BLaER1 treated with 17β-estradiol and CSF1 and Interleukin-3, amounts not matched to agents 10 nM and 100 nM (cell line): ENCODE measurements at regions not wholly inside any gene's neighbourhood (a gene's known extent, or its start where the extent isn't known, plus 50 kb on each side); places are given as distances from the start of the nearest gene placed in this dataset.

Experiments
- H3K27ac ChIP-seq, 11 experiments: shearing (Covaris generic); formaldehyde crosslinking; 2 replicates each; pipeline ENCODE4 v1.8.1; 2022
- H3K27me3 ChIP-seq, 11 experiments: shearing (Covaris generic); formaldehyde crosslinking; 2 replicates each; pipeline ENCODE4 v1.8.1; 2022
- H3K36me3 ChIP-seq, 11 experiments: shearing (Covaris generic); formaldehyde crosslinking; 2 replicates each; pipeline ENCODE4 v1.8.1; 2022
- H3K4me1 ChIP-seq, 10 experiments: shearing (Covaris generic); formaldehyde crosslinking; 2 replicates each; pipeline ENCODE4 v1.8.1; 2022
- H3K4me2 ChIP-seq, 11 experiments: shearing (Covaris generic); formaldehyde crosslinking; 2 replicates each; pipeline ENCODE4 v1.8.1; 2022
- H3K4me3 ChIP-seq, 10 experiments: shearing (Covaris generic); formaldehyde crosslinking; 2 replicates each; pipeline ENCODE4 v1.8.1; 2022
- H3K9ac ChIP-seq, 11 experiments: shearing (Covaris generic); formaldehyde crosslinking; 2 replicates each; pipeline ENCODE4 v1.8.1; 2022
- H3K9me3 ChIP-seq, 11 experiments: shearing (Covaris generic); formaldehyde crosslinking; replicated peaks in 1 of 11; 2 replicates each; pipeline ENCODE4 v1.8.1; 2022
- H4K20me1 ChIP-seq, 11 experiments: shearing (Covaris generic); formaldehyde crosslinking; 2 replicates each; pipeline ENCODE4 v1.8.1; 2022
- Cebpa-rat ChIP-seq, 11 experiments: shearing (Covaris generic); IDR thresholded peaks; 2 replicates each; pipeline ENCODE4 v1.8.1; 2022

DNA sequence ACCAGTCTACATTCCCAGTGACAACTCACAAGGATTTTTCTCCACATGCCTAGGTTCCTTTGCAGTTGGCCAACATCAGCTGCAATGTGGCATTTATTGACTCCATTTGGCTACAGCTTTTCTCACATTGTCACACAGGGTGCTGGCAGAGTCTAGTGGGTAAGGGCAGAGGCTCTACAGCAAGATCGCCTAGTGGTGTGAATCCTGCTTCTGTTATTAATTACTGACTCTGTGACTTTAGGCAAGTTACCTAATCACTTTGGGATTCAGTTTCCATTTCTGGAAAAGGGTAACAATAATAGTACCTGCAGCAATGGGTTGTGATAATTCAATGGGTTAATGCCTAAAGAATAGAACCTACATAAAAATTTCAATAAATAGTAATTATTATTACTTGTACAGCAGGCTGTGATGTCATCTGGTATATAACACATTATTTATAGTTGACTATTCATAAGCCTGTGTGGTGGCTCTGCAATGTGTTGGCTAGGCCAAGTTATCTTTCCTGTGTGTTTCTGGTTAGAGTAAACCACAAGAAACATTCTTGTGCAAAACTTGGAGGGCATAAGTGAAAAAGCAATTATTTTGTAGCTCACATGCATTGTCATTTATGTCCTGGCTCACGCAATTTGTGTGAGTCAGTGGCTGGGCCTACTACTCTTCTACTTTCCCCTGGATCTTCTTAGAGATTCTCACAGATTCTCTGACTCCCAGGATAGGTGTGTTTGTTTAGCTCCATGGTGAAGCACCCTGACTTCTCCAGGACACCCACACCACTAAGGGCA is 59.5 kb downstream of the PTGS2 start:
- H3K27ac ChIP-seq = peak overlapping the region in 10 of 11 experiments; percentile 57 to 94 (median 88); a peak in 19 of 22 replicates
- H3K4me1 ChIP-seq = peaks cover 12 to 76% (median 58%) of the 10 kb centered on the region in 10 experiments; a peak in 19 of 20 replicates
- peak in 1 of 11 experiments; percentile 60; a peak in 1 of 22 replicates for TF ChIP-seq Cebpa-rat (IDR thresholded peaks at IDR 0.05)
- H3K9ac ChIP-seq = peak overlapping the region in 4 of 11 experiments; percentile 49 to 55 (median 50); a peak in 8 of 22 replicates
- no peaks in the 10 kb centered on the region for H3K27me3 ChIP-seq
- no peaks in the 10 kb centered on the region for H4K20me1 ChIP-seq
- H3K9me3 ChIP-seq = peaks cover 0 to 27% (median 0%) of the 10 kb centered on the region in 11 experiments; a peak in 4 of 22 replicates
- H3K4me3 ChIP-seq = no peak overlapping the region
- no peaks in the 10 kb centered on the region; a peak in 1 of 22 replicates for H3K36me3 ChIP-seq
- H3K4me2 ChIP-seq = peak overlapping the region in 8 of 11 experiments; percentile 3 to 69 (median 48); a peak in 12 of 22 replicates

DNA sequence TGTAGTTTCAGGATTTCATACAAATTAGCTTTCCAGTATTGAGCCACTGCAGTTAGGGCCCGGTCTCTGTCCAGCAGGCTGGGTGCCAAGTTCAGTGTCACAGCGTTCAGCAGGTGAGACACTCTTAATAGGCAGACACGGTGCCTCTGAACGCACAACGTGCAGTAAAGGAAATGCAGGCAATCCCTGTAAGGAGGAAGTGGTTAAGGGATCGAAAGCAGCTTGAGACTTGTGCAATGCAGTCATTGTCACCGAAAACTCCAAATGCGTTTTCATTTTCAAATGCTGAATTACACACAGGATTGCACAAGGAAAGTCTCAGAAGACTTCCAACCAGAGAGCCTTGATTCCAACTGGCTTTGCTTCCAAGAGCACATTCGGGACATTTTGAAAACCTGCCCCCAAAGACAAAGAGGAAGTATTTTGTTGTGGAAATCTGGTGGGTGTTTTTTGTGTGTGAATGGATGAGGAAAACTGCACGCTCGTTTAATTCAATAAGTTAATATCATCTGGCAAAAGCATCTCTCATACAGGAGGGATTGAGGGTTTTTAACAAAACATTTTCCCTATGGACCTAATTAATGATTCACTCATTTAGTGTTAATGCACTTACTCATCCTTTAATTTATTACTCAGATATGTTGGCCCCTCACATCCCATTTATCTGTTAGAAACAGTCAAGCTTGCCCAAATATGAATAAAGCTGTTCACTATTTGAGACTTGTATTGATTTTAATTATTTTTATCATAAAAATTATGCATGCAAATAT is 61.6 kb downstream of the PTGS2 start:
- Histone ChIP-seq H3K4me1 (peaks cover 12 to 80% (median 56%) of the 10 kb centered on the region in 10 experiments; a peak in 19 of 20 replicates), H3K27me3 (no peaks in the 10 kb centered on the region), H3K36me3 (no peaks in the 10 kb centered on the region; a peak in 1 of 22 replicates), H3K9ac (peak overlapping the region; percentile 24 to 77 (median 71); a peak in 20 of 22 replicates), H3K27ac (peak overlapping the region; percentile 64 to 94 (median 87); a peak in 21 of 22 replicates), H4K20me1 (no peaks in the 10 kb centered on the region), H3K9me3 (peaks cover 0 to 38% (median 0%) of the 10 kb centered on the region in 11 experiments; a peak in 6 of 22 replicates), H3K4me3 (peak overlapping the region in 7 of 10 experiments; percentile 7 to 34 (median 29); a peak in 7 of 20 replicates), H3K4me2 (peak overlapping the region; percentile 36 to 88 (median 72))
- TF ChIP-seq Cebpa-rat (IDR thresholded peaks at IDR 0.05) = peak; percentile 97 to 100 (median 99)

DNA sequence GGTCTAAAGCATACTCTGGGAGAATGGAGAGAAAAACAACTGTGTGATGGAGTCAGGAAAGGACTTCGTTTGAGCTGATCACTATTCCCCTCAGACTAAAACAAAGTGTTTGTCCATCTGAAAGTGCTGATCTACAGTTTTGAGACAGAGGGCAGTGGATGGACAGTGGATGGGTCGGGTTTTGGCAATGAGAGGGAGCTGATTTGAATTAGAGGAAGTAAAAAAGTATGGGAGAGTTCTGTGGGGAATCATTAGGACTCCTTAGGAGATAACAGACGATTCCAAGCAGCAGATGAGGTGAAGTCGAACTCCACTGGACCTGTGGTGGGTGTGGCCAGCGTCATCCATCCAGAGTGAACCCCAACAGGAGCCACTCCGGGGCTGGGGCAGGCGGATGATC is 62.3 kb downstream of the PTGS2 start:
- Histone ChIP-seq H3K4me2 (peak overlapping the region; percentile 36 to 88 (median 72)), H3K9me3 (peaks cover 0 to 38% (median 0%) of the 10 kb centered on the region in 11 experiments; a peak in 6 of 22 replicates), H4K20me1 (no peaks in the 10 kb centered on the region), H3K9ac (peak overlapping the region; percentile 24 to 77 (median 71); a peak in 18 of 22 replicates), H3K27me3 (no peaks in the 10 kb centered on the region), H3K36me3 (no peaks in the 10 kb centered on the region; a peak in 1 of 22 replicates), H3K4me3 (peak overlapping the region in 4 of 10 experiments; percentile 12 to 34 (median 30); a peak in 6 of 20 replicates), H3K4me1 (peaks cover 12 to 73% (median 49%) of the 10 kb centered on the region in 10 experiments; a peak in 19 of 20 replicates), H3K27ac (peak overlapping the region; percentile 64 to 94 (median 87); a peak in 21 of 22 replicates)
- no peak for TF ChIP-seq Cebpa-rat (IDR thresholded peaks at IDR 0.05)

DNA sequence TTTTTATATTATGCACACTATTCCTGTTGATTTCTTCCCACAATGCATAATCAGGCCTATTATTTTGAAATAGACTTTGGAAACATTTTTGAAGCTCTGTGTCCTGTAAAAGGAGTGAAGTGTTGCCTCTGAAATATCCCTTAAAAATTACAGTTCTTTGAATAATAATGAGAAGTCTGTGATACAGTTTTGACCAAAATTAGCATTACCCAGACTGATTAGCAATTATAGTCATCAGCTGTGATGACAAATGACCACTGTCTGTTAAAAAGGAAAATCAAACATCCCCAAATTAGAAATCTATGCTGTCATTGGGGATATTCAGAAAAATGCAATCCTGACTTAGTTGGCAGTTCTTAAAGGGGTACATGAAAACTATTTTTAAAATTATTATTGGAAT is 63.7 kb downstream of the PTGS2 start:
- peak overlapping the region in 6 of 11 experiments; percentile 0 to 94 (median 72); a peak in 7 of 22 replicates for H3K27ac ChIP-seq
- H3K4me1 ChIP-seq = peaks cover 12 to 59% (median 45%) of the 10 kb centered on the region in 10 experiments; a peak in 19 of 20 replicates
- no peak overlapping the region for H3K4me3 ChIP-seq
- H3K27me3 ChIP-seq = no peaks in the 10 kb centered on the region
- H3K9me3 ChIP-seq = peaks cover 0 to 32% (median 0%) of the 10 kb centered on the region in 11 experiments; a peak in 6 of 22 replicates
- no peak for TF ChIP-seq Cebpa-rat (IDR thresholded peaks at IDR 0.05)
- peak overlapping the region in 3 of 11 experiments; percentile 17 to 20 (median 17); a peak in 1 of 22 replicates for H3K4me2 ChIP-seq
- no peaks in the 10 kb centered on the region for H4K20me1 ChIP-seq
- H3K9ac ChIP-seq = no peak overlapping the region
- H3K36me3 ChIP-seq = no peaks in the 10 kb centered on the region; a peak in 1 of 22 replicates

DNA sequence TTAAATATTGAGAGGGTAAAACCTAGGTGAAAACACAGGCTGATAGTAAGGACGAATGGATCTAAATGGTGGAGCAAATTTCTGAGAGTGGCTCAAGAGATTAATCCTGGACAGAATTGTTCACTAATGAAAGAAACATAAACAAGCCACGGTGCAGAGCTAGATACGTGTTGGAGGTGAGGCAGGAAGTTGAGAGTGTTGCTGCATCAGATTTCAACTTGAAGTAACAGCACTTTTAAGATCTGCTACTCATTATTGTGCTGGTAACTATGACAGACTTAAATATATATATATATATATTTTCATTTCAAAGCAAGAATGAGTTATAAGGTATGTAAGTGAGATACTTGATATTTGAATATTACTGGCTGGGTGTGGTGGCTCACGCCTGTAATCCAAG is 64.9 kb downstream of the PTGS2 start:
- Histone ChIP-seq H4K20me1 (no peaks in the 10 kb centered on the region), H3K9me3 (peaks cover 0 to 29% (median 0%) of the 10 kb centered on the region in 11 experiments; a peak in 6 of 22 replicates), H3K4me1 (peaks cover 12 to 47% (median 35%) of the 10 kb centered on the region in 10 experiments; a peak in 19 of 20 replicates), H3K36me3 (no peaks in the 10 kb centered on the region; a peak in 1 of 22 replicates), H3K9ac (no peak overlapping the region), H3K27me3 (no peaks in the 10 kb centered on the region), H3K4me3 (no peak overlapping the region), H3K27ac (peak overlapping the region in 7 of 11 experiments; percentile 12 to 88 (median 47); a peak in 8 of 22 replicates), H3K4me2 (peak overlapping the region in 4 of 11 experiments; percentile 26 to 38 (median 30); a peak in 6 of 22 replicates)
- TF ChIP-seq Cebpa-rat (IDR thresholded peaks at IDR 0.05) = no peak

DNA sequence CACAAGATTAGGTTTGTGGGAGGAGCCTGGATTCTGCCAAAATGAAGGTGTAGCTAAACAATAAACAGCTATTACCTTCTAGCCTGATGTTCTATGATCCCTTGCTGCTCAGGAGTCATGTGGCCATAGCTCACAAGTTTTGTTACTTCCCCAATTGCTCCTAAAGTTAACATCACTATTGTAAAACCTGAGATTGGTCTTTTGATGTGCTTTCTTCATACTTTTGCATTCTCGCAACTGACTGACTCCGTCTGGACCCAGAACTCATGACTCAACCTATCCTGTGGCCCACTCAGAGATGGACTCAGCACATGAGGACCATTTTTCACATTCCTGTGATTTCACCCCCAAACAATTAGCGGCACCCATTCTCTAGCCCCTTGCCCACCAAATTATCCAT is 69.1 kb downstream of the PTGS2 start:
- H4K20me1 ChIP-seq = no peaks in the 10 kb centered on the region
- no peaks in the 10 kb centered on the region for H3K27me3 ChIP-seq
- peaks cover 0 to 20% (median 0%) of the 10 kb centered on the region in 11 experiments; a peak in 4 of 22 replicates for H3K9me3 ChIP-seq
- H3K4me3 ChIP-seq = no peak overlapping the region
- TF ChIP-seq Cebpa-rat (IDR thresholded peaks at IDR 0.05) = no peak
- no peak overlapping the region for H3K9ac ChIP-seq
- peaks cover 0 to 13% (median 2%) of the 10 kb centered on the region in 10 experiments; a peak in 7 of 20 replicates for H3K4me1 ChIP-seq
- no peaks in the 10 kb centered on the region for H3K36me3 ChIP-seq
- H3K27ac ChIP-seq = no peak overlapping the region
- H3K4me2 ChIP-seq = no peak overlapping the region

DNA sequence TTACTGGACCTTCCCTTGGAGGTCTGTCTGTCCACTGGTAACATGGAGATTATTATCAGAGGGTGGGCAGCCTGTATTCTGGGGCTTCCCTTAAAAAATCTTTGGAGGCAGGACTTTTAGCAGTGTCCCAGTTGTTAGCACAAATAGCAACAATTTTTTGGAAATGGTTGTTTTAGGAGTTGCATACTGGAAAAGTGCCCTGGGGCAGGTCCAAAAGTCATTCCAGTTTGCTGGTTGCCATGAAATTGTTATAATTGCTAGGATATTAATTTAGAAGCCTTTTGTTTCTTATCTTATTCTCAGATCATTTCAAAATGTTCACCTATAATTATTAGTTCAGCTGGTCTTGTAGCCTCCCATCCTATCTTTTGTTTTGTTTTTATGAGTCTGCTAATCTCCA is 71.0 kb downstream of the PTGS2 start:
- H3K4me1 ChIP-seq = peaks cover 0 to 7% (median 0%) of the 10 kb centered on the region in 10 experiments; a peak in 3 of 20 replicates
- no peak overlapping the region for H3K9ac ChIP-seq
- H3K9me3 ChIP-seq = peaks cover 0 to 10% (median 0%) of the 10 kb centered on the region in 11 experiments; a peak in 3 of 22 replicates
- no peaks in the 10 kb centered on the region for H3K27me3 ChIP-seq
- no peak overlapping the region for H3K4me2 ChIP-seq
- no peaks in the 10 kb centered on the region for H4K20me1 ChIP-seq
- H3K36me3 ChIP-seq = no peaks in the 10 kb centered on the region
- no peak overlapping the region for H3K4me3 ChIP-seq
- H3K27ac ChIP-seq = no peak overlapping the region
- TF ChIP-seq Cebpa-rat (IDR thresholded peaks at IDR 0.05) = no peak

DNA sequence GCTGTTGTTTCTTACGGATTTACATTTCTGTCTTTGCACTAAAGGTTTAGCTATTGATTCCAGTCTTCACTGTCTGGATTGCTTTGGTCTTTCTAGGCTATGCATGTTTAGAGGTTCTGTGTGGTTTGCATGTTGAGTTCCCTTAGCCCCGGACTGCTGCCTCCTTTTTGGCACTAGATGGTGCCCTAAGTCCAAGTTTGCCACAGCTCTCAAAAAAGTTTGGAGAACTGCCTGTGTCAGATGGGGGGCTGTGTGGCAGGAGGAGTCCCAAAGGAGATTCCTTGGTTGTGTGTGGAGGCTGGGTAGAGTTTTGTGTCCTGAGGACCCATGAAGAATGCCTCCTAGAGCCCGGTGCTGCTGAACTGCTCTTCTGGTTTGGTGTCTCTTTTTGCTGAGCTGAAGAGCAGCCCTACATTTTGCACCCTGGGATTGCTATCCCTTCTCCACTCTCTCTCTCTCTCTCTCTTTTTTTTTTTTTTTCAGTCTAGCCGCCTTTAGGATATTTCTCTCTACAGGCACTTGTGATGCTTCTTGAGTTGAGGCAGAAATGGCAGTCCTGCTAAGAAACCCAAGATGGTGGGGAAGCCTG is 74.4 kb downstream of the PTGS2 start:
- H3K27ac ChIP-seq = peak overlapping the region in 6 of 11 experiments; percentile 1 to 30 (median 20); a peak in 5 of 22 replicates
- peaks cover 0 to 7% (median 0%) of the 10 kb centered on the region in 10 experiments; a peak in 3 of 20 replicates for H3K4me1 ChIP-seq
- H3K4me2 ChIP-seq = no peak overlapping the region
- H3K9me3 ChIP-seq = no peaks in the 10 kb centered on the region; a peak in 1 of 22 replicates
- no peak for TF ChIP-seq Cebpa-rat (IDR thresholded peaks at IDR 0.05)
- no peaks in the 10 kb centered on the region for H3K27me3 ChIP-seq
- H3K36me3 ChIP-seq = no peaks in the 10 kb centered on the region
- H4K20me1 ChIP-seq = no peaks in the 10 kb centered on the region
- no peak overlapping the region for H3K4me3 ChIP-seq
- H3K9ac ChIP-seq = no peak overlapping the region
